Endothelial cell of umbilical vein (primary cell): ENCODE measurements at regions not wholly inside any gene's neighbourhood (a gene's known extent, or its start where the extent isn't known, plus 50 kb on each side); places are given as distances from the start of the nearest gene placed in this dataset.

Source experiments
- EZH2 ChIP-seq: IDR thresholded peaks from 2 replicates; pipeline ENCODE4 v1.6.1; 2012; ENCODE audit warnings: borderline replicate concordance, low read depth, mild to moderate bottlenecking, moderate library complexity, low read length, inconsistent platforms; ENCODE audit not compliant: severe bottlenecking
- MYC ChIP-seq: IDR thresholded peaks from one replicate; pipeline ENCODE4 v1.6.1; 2011; ENCODE audit warnings: mild to moderate bottlenecking, low read depth, low read length
- POLR2A ChIP-seq: IDR thresholded peaks from 2 replicates; pipeline ENCODE4 v1.6.1; 2012; ENCODE audit warnings: low read depth, mild to moderate bottlenecking, control low read depth, low read length
- POLR2AphosphoS5 ChIP-seq: IDR thresholded peaks from 2 replicates; pipeline ENCODE4 v1.6.1; 2012; ENCODE audit warnings: low read depth, mild to moderate bottlenecking, control low read depth, low read length, moderate library complexity; ENCODE audit not compliant: insufficient read depth
- TF ChIP-seq, protein P1 (sequence below), 2 donors: IDR thresholded peaks; 1 replicate in 1 of 2; 2 replicates in 1 of 2; pipeline ENCODE4 v1.5.1; 2011; ENCODE audit warnings: low read length in 2 of 2, mild to moderate bottlenecking in 2 of 2, moderate library complexity in 2 of 2, control low read depth in 1 of 2, inconsistent platforms in 1 of 2, low read depth in 1 of 2; ENCODE audit not compliant: insufficient read depth in 1 of 2; ENCODE audit errors: extremely low read depth in 1 of 2

GRCh38 chr2:15835991-15836688, 104.2 kb upstream of the MYCN start:
- TF ChIP-seq, protein P1, sequence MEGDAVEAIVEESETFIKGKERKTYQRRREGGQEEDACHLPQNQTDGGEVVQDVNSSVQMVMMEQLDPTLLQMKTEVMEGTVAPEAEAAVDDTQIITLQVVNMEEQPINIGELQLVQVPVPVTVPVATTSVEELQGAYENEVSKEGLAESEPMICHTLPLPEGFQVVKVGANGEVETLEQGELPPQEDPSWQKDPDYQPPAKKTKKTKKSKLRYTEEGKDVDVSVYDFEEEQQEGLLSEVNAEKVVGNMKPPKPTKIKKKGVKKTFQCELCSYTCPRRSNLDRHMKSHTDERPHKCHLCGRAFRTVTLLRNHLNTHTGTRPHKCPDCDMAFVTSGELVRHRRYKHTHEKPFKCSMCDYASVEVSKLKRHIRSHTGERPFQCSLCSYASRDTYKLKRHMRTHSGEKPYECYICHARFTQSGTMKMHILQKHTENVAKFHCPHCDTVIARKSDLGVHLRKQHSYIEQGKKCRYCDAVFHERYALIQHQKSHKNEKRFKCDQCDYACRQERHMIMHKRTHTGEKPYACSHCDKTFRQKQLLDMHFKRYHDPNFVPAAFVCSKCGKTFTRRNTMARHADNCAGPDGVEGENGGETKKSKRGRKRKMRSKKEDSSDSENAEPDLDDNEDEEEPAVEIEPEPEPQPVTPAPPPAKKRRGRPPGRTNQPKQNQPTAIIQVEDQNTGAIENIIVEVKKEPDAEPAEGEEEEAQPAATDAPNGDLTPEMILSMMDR (IDR thresholded peaks at IDR 0.05; ENCODE audit: extremely low read depth in 1 of 2, insufficient read depth in 1 of 2, low read depth in 1 of 2, low read length in 2 of 2) = no peak
- no peak for TF ChIP-seq MYC
- no peak for TF ChIP-seq POLR2A
- no peak for TF ChIP-seq POLR2AphosphoS5
- no peak for TF ChIP-seq EZH2
